DMS 273 (cell line): ENCODE measurements at regions not wholly inside any gene's neighbourhood (a gene's known extent, or its start where the extent isn't known, plus 50 kb on each side); places are given as distances from the start of the nearest gene placed in this dataset.
"Not testable (repeated sequence)": the region's sequence is repeated elsewhere in the genome, so short reads cannot be mapped to it uniquely, and the experiment has no call there.

ENCODE experiments used
- DNase-seq: peaks from one replicate; lab custom pipeline; 2025; ENCODE audit not compliant: unreplicated experiment; lab: John Stamatoyannopoulos, UW

DNA sequence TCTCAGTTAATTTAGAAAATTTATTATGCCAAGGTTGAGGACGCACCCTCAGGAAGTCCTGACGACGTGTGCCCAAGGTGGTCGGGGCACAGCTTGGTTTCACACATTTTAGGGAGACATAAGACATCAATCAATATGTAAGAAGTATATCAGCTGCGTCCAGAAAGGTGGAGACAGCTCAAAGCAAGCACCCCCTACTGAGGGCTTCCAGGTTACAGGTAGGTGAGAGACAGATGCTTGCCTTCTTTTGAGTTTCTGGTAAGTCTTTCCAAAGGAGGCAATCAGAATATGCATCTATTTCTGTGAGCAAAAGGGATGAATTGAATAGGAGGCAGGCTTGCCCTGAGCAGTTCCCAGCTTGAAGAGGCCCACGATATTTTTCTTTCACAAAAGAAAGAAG is 614.3 kb downstream of the XPNPEP1 start:
- DNase-seq = no peak

DNA sequence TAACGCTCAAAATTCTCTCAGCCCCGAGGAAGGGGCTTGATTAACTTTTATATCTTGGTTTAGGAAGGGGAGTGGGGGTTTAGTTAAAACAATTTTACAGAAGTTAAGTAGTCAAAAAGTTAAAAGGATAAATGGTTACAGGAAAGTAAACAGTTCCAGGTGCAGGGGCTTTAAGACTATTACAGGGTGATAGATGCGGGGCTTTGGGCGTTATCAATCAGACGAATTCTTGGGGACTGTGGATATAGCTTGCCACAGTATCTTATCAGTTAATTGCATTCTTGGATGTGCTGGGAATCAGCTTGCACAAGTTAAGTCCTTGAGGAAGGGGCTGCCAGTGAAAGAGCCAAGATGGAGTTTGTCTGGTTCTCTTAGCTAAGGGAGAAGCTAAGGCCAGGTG is 616.2 kb downstream of the XPNPEP1 start:
- DNase-seq = not testable (repeated sequence)

DNA sequence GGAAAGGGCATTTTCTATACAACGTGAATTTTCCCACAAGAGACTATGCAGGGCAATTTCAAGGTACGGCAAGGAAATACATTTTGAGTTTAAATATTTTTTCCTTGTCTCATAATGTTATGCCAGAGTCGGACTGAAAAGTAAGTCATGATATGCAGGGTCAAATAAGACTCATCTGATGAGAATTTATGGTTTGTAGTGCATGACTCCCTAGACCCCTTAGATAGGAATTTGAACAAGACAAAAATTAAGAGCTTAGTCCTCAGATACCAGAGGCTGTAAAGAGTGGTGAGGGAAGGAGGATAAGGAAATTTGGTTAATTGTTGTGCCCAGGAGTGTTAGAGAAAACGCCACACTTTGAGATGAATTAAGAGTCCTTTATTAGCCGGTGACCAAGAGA is 616.6 kb downstream of the XPNPEP1 start:
- DNase-seq = no peak

DNA sequence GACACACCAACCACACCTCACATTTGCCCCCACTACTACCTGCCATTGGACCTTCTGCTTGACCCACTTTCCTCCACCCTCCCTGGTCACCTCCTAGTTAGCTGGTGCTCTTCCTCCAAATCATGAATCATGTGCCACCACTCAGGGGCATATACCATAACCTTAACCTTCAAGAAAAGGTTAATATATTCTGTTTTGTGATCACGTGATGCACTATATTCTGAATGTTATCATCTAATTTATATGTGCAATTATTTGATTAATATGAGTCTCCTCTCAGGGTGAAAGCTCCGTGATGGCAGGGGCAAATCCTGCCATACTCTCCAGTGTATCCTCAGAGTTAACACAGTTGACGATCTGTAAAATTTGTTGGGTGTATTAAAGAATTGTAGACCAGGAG is 635.5 kb downstream of the XPNPEP1 start:
- DNase-seq = no peak

DNA sequence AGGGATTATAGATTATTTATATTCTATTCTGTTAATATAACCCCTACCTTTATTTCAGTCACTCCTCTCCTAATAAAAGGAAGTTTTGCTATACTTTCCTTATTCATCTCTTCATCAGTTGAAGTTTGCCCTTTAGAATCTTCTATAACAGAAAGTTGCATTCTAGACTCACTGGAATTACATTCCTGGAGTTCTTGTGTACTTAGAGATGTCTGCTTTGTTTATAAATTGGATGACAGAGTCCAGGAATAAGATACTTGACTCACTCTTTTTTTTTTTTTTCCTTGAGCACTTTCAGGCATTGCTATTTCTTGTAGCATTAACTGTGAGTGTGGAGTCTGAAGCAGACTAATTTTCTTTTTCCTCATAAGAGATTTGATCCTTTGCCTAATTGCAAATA is 640.8 kb downstream of the XPNPEP1 start:
- DNase-seq = no peak

DNA sequence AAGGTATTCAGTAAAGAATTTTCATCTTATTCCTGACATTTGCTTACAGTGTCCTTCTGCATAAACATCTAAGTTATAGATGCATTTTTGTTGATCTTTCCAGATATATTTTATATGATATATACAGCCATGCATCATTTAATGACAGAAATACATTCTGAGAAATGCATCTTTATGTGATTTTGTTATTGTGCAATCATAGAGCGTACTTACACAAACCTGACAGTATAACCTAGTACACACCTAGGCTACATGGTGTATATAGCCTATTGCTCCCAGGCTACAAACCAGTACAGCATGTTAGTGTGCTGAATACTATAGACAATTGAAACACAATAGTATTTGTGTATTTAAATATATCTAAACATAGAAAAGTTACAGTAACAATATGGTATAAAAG is 642.0 kb downstream of the XPNPEP1 start:
- DNase-seq = no peak

DNA sequence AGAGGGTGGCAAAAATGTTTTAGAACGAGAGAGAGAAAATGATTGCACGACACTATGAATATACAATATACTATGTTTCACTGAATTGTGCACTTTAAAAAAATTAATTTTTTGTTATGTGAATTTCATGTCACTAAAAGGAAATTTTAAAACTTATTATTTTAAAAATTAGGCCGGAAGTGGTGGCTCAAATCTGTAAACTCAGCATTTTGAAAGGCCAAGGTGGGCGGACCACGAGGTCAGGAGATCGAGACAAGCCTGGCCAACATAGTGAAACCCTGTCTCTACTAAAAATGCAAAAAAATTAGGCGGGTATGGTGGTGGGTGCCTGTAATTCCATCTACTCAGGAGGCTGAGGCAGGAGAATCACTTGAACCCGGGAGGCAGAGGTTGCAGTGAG is 642.5 kb downstream of the XPNPEP1 start:
- no peak for DNase-seq

DNA sequence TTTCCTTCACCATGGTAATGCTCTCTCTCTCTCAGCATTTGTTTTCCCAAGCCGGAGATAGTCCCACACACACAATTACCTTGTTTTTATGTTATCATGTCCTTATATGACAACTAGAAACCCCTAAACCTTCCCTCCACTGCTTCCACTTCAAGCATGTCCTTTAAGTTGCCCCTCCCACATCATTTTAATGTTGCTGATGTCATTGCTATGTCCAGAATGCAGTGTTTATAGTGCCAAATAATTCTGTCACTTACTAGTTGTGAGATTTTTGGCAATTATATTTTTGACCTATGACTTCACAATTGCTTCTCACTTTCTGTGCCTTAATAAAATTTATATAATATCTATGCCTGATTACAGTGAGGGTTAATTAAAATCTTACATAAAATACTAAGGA is 645.9 kb downstream of the XPNPEP1 start:
- no peak for DNase-seq

DNA sequence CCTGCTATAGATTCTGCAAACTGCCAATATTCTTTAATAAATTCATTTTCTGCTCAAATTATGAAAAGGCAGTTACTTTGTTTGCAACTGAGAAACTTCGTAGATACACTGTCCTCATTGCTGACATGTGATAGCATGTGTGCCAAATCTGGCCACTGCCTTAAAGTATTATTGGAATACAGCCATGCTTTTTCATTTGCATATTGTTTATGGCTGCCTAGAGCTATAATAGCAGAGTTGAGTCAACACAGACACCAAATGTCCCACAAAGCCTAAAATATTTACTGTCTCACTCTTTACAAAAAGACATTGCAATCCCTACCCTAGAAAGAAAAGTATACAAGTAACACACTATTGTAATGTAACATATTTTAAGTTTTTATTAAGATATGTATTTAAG is 647.4 kb downstream of the XPNPEP1 start:
- DNase-seq = no peak

DNA sequence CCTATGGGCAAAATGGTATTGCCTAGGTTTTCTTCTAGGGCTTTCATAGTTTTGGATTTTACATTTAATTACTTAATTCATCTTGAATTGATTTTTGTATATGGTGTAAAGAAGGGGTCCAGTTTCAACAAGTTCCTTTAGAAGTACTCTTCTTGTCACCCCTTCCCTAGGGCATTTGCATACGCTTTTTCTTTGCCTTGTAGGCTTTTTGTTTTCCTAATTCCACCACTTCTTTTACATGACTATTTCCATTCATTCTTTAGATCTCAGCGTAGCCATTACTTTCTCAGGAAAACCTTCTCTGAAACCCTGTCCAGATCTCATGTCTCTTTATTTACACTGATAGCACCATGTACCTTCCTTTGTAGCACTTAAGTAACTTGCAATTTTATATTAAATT is 648.6 kb downstream of the XPNPEP1 start:
- DNase-seq = no peak

DNA sequence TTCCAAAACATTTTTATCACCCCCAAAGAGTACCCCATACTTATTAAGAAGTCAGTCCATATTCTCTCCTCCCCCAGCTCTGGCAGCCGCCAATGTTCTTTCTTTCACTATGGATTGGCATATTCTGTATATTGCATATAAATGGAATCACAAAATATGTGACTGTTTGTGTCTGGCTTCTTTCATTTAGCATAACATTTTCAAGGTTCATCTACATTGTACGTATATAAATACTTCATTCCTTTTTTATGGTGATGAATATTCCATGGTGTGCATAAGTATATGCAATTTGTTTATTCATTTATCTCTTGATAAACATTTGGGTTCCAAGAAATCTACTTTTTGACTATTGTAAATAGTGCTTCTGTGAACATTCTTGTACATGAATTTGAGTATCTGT is 653.1 kb downstream of the XPNPEP1 start:
- DNase-seq = no peak

DNA sequence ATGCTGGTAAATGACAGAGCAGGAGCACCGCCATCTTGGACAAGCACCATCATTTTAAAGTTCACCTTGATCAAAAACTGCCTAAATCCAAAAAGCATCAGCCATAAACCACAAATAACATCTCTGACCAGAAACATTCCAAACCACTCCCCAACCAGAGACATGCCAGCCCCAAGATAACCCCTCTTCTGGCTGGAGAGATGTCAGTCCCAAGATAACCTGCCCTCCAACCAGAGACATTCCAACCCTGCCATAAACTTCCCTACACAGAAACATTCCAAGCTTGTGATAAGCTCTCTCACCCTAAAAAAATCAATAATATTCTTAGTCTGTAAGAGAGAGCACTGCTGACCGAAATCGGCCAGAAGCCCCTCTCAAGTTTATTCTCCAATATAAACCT is 659.3 kb downstream of the XPNPEP1 start:
- DNase-seq = no peak

DNA sequence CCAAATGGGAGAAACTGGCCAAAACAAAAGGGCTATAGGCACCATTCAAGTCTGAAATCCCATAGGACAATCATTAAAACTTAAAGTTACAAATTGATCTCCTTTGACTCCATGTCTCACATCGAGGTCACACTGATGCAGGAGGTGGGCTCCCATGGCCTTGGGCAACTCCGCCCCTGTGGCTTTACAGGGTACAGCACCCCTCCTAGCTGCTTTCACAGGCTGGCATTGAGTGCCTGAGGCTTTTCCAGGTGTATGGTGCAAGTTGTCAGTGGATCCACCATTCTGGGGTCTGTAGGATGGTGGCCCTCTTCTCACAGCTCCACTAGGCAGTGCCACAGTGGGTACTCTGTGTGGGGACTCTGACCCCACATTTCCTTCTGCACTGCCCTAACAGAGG is 662.1 kb downstream of the XPNPEP1 start:
- no peak for DNase-seq

DNA sequence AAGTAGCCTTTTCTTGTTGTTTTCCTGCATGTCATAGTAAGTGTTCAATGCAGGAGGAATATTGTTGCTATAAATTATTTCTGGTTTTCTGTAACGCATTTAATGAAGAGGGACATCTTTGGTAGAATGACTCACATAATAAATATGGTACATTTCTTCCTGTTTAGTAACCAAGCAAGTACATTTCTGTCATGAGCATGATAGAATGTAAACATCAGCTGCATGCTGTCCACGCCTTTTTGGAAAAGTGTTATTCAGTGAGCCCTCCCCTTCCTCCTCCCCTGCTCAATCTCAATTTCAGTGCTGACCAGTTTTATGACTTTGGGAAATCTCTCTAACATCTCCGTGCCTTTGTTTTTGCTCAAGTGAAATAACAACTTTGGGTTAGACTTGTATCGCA is 664.0 kb downstream of the XPNPEP1 start:
- DNase-seq = no peak

DNA sequence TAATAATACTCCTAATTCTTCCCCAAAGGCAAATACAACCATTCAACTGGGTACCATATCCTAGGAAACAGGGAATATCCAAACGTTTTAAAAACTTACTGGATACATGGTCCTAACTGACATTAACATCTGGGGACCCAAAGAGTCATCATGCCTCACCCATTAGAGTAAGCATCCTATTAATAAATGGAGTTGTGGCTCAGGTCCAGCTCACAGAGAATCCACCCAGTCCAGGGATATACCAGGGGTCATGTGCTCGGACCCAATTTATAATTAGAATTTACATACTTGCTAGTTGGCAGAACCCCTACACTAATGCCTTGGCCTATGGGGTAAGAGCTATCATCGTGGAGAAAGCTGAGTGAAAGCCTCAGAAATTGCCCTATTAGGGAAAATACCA is 670.0 kb downstream of the XPNPEP1 start:
- no peak for DNase-seq

DNA sequence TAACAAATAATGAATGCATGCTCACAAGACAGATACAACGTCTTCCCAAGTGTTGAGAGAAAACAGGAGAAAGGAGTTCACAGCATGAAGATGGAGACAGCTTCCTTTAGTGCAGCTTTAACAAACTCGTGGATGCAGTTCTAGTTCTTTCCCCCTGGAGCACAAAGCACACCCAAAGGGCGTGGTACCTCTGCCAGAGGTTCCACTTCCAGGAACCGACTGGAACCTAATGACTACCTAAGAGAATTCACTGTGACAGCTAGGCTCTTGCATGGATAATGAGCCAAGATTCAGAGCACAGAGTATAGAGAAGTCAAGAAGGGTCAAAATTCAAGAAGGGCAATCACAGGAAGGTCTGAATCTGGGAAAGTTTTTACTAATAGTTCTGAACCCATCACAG is 673.2 kb downstream of the XPNPEP1 start:
- DNase-seq = no peak

DNA sequence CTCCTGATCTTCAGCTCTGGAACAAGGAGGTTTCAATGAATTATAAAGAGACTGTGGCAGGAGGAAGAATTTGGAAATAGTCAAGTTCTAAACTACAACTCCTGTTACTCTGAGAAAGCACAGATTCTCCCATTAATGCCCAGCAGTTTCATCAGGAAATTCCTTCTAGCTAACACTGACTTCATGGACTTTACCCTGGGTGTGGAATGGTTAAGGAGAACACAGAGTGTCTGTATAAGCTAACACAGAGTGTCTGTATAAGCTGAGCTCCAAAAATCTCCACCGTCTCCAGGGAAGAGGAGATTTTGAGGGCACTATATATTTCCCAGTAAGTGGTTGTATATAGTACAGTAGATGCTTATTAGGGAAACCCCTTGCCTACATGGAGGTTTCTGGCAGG is 675.5 kb downstream of the XPNPEP1 start:
- DNase-seq = no peak

DNA sequence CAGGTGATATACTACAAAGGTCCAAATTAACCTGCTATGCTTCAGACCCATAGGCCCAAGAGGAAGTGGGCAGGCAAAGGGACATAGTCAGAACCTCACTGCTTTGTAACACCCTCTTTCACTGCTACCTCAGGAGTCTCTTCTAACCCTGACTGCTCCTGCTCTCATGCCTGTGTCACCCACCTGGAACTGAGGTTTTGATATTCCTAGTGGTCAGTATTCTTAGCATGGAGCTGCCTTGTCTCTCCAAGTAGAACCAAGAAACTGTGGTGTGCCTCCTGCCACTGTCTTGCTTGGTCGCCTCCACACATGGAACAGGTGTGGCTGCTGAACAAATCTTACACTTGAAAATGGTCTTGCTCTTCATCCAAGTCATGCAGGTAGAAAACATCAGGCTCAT is 677.5 kb downstream of the XPNPEP1 start:
- no peak for DNase-seq

DNA sequence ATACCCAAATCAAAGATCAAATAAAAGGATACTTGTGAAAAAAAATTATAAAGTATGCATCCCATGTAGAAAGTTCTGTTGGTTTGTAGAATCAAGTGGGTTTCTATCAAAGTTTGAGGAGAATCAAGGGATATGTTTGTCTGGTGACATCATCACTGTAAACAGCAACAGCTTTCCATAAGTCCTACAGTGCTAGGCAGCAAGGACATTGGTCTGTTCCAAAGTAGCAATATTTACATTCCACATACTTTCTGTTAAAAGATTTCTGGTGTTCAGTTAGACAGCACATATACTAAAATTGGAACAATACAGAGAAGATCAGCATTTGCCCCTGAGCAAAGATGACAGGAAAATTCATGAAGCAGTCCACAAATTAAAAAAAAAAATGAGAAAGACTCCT is 683.9 kb downstream of the XPNPEP1 start:
- no peak for DNase-seq

DNA sequence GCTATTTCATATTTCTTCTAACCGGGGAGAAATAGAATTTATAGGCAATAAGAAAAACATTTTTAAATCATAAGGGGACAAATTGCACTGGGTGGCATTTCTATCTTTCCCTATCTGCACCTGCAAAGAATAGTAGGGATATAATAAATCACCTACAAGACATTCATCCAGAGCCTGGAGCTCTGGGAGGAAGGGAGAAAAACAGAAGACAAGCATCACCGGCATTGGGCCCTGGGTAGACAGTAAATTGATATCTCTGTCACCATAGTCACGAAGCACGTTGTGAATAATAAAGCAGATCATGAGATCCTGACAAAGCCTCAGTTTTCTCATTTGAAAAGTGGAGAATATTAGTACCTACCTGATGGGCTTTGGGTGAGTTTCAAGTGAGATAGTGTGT is 685.6 kb downstream of the XPNPEP1 start:
- no peak for DNase-seq

DNA sequence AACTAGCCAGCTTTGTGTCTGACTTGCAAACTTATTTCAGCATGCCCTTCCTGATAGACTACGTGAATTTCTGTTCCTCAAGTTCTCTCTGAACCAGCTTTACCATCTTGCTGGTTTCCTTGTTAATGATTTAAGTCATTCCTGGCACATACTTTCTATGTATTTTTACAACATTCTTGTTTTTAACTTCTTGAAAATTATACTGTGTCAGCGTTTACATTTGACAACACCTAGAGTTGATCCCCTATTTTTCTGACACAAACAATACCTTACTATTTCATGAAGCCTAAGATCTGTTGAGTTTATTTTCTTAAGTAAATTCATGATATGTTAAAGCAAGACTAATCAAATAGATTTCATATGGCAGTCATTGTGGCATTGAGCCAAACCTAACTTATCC is 686.3 kb downstream of the XPNPEP1 start:
- DNase-seq = no peak

DNA sequence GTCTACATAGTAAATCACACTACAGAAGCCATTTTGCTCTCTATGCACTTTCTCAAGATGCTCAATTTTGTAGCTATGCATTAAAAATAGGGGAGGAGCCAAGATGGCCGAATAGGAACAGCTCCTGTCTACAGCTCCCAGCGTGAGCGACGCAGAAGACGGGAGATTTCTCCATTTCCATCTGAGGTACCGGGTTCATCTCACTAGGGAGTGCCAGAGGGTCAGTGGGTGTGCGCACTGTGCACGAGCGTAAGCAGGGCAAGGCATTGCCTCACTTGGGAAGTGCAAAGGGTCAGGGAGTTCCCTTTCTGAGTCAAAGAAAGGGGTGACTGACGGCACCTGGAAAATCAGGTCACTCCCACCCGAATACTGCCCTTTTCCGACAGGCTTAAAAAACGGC is 699.8 kb downstream of the XPNPEP1 start:
- not testable (repeated sequence) for DNase-seq

DNA sequence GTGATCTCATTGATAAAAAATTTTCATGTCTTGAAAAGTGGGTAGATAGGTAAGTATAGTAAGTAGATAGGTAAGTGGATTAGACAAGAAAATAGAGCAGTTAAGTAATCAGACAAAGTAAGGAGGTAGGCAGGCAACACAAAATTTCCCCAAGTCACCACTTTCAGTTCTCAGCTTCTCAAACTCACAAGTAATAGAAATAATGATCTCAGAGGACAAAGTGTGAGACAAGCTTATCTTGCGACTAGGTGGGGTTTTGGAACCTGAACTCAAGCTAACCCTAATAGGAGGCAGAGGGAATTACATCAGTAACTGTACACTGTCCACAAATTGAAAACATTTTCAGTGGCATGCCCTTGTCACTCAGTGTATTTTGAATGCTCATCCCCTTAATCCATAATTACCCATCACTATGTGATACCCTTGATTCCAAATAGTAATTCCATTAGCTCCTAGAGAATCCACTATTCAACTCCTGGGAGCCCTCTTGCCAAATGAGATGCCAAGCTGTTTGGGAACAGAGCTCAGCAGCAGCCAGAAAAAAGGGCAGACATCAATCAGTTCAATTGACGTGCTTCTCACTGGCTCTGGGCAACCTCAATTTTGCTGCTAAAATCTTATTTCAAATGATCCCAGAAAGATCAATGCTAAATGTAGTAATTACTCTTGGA is 703.2 kb downstream of the XPNPEP1 start:
- no peak for DNase-seq

DNA sequence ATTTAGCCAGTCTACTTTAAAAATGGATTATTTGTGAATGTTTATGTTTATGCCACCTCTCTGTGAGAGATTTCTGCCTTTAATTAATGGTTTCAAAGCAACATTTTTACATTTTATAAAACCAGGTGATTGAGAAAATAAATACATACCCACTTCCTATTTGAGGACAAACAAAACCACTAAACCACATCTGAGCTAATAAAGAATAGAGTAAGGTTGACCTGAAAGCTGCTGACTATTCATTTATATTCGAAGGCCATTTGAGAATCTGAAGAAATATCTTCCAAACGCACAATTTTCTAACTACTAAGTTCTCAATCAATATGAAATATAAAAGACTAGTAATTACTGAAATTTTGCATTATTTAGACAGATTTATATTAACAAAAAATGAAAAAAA is 705.1 kb downstream of the XPNPEP1 start:
- no peak for DNase-seq
